ENCODE measurements at regions not wholly inside any gene's neighbourhood (a gene's known extent, or its start where the extent isn't known, plus 50 kb on each side); places are given as distances from the start of the nearest gene placed in this dataset.
"Not testable (repeated sequence)": the region's sequence is repeated elsewhere in the genome, so short reads cannot be mapped to it uniquely, and the experiment has no call there.

DNA sequence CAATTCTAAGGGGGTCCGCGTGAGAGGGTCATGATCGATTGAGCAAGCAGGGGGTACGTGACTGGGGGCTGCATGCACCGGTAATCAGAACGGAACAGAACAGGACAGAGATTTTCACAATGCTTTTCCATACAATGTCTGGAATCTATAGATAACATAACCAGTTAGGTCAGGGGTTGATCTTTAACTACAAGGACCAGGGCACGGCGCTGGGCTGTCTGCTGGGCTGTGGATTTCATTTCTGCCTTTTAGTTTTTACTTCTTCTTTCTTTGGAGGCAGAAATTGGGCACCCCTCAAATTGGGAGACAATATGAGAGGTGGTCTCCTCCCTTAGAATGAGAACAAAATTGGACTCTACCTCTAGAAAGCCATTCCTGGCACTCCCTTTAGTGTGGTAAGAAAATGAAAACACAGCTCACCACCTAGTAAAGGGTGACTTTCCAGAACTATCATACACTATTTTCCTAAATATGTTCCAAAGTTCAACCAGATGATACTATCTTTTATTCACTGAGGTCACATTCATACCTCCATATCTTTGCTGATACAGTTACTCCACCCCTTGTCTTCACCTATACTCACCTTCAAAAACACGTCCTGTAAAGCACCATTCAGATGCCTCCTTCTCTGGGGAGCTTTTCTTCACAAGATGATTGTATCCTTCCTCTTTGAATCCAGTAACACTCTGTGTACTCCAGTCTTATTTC lies 1058.3 kb upstream of the SLIT2 start:
- no peak for DNase-seq

GRCh38 chr4:19191979-19192650 lies 1059.6 kb upstream of the SLIT2 start:
- DNase-seq = no peak

DNA sequence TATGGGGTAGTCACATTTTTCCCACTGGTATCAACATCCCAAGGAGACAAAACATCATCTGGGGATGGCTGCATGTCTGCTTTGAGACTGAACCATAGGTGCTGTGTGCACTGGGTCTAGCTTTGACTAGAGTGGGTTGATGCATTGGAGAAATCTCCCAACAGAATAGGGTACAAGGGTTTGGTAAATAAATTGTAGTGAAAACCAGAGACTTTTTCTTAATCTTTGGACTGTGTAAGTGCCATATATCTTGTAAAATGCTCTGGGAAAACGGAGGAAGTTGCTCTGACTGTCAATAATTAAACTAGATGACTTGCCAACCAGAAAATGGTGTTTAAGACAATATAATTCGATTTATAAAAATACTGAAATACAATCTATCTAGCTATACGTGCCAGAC lies 1064.0 kb upstream of the SLIT2 start:
- no peak for DNase-seq

- DNase-seq = no peak
Measured at GRCh38 chr4:19187096-19187495, 1064.6 kb upstream of the SLIT2 start.

DNA sequence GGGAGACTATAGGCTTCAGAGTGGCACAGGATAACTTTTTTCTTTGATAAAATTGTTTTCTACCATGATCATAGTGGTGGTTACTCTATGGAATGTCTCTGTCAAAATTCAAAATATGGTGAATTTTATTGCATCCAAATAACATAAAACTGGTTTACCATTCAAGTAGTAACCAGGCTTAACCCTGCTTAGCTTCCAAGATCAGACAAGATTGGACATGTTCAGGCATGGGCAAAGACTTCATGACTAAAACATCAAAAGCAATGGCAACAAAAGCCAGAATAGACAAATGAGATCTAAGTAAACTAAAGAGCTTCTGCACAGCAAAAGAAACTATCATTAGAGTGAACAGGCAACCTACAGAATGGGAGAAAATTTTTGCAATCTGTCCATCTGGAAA lies 1070.1 kb upstream of the SLIT2 start:
- not testable (repeated sequence) for DNase-seq

DNA sequence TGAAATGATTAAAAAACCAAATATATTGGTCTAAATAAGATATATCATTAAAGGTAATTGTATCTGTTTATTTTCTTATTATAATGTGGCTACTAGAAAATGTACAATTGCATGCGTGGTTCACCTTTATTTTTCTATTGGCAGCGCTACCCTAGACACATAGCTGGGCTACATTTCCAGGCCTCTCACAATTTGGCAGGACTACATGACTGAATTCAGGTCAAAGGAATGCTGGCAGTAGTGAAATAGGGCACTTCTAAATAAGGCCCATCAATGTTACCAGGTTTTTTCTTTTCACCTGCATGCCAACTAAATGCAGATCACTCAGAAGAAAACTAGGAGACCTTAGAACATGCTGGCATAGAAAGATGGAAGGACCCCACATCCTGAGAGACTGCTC lies 1072.9 kb upstream of the SLIT2 start:
- DNase-seq = no peak

DNA sequence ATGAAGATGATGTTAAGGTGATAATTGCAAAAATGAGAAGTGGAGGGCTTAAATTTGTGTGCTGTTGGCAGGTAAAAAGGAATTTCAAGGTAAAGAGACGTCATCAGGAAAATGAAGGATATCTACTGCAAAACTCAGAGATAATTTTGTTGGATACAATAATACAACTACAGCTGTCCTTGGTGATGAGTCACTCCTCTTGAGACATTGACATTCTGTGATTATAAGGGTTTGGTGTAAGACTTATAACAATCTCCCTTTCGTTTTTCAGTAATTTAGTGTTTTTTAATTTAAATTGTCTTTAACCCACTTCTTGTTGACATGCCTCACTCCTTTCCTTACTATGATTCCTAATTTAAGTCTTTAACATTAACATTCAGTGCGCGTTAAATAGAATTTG lies 1074.1 kb upstream of the SLIT2 start:
- DNase-seq = no peak

DNA sequence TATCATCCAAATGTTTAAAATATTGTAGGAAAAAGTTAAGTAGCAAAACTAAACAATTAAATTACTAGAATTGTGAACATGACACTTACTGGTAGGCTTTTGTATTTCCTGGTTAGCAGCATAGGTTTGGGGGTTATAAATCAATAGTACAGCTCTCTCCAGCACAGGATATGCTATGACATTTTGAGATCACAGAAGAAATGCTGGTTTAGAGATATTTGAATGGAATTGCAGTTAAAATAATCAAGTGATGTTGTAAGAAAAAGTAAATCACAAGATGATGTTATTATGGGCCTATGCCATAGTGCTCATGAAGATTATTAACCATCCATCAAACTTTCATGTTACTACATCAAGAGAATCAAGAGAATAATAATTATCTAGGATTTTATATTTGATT lies 1079.9 kb upstream of the SLIT2 start:
- no peak for DNase-seq

DNA sequence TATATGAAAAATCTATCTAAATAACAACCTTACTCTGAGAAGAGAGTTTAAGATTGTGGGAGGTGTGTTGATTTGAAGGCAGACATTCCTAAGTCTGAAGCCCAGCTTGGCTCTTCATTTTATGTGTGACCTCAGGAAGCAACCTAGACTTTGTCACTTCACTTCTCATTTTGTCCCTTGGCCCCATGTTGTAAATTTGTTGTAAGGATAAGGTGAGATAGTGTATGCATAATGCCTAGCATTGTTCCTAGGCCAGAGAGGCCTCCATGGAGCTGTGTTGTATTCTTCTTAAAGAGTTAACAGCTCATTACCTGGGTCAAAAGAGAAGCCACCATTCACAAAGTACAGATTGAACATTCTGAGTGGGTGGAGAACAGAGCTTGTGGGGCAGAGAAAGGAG lies 1084.4 kb upstream of the SLIT2 start:
- no peak for DNase-seq

- DNase-seq = no peak
Measured at GRCh38 chr4:19164334-19164733, 1087.4 kb upstream of the SLIT2 start.

DNA sequence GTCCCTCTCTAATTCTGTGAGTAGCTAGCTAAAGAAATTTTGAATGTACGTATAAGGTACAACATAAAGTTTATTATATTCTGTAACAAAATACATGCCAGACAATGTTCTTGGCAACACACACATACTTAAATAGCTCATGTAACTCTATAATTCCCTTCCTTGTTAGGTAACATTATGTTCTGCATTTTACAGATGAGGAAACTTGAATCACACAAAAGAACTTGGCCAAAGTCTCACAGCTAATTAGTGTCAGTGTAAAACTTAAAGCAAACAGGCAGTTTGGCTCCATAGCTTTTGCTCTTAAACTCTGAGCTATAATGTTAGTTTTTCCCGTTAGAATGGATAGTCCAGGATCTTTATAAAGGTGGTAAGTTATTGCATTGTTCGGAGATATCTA lies 1091.8 kb upstream of the SLIT2 start:
- DNase-seq = no peak

- no peak for DNase-seq
Measured at GRCh38 chr4:19158107-19158809, 1093.4 kb upstream of the SLIT2 start.

DNA sequence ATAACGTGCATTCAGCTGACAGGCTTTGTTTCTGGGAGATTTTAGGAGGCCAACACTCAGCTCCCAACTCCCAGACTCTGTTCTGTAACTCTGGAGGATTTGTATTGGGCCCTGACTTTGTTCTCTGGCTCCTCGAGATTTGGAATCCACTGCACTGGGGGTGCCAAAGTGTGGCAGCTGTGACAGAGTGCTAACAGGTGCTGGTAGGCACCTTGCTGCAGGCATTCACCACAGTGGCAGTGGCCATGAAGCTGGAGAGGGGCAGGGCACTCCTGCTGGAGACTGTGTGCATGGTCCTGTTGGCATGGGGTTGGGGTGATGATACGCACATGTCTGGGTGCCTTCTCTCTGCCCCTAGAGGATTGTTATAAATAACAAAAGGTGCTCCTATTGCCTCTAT lies 1094.9 kb upstream of the SLIT2 start:
- no peak for DNase-seq

DNA sequence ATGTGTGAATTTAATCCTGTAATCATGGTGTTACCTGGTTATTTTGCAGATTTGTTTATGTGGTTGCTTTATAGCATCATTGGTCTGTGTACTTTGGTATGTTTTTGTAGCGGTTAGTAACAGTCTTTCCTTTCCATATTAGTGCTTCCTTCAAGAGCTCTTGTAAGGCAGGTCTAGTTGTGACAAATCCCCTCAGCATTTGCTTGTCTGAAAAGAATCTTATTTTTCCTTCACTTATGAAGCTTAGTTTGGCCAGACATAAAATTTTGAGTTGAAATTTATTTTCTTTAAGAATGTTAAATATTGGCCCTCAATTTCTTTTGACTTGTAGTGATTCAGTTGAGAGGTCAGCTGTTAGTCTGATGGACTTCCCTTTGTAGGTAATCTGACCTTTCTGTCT lies 1096.1 kb upstream of the SLIT2 start:
- no peak for DNase-seq

- not testable (repeated sequence) for DNase-seq
Measured at GRCh38 chr4:19154267-19154666, 1097.4 kb upstream of the SLIT2 start.

- DNase-seq = no peak
Measured at GRCh38 chr4:19152264-19152663, 1099.4 kb upstream of the SLIT2 start.

DNA sequence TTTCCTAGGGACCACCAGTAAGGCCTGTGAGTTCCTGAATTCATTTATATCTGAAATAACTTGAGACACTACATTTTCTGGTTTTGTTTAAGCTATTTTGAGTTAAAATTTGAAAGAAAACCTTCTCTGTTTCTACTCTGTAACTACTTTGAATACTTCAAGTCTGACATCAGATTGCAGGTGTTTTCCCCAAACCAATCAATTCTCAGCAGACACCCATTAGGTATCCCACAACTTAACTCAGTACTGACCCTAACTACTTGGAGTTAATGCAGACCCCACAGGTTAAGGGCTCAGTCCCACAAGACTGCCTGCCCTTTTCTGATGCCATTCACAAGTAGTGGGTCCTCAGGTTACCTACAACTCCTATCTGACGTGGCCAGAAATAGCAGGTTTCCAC lies 1100.0 kb upstream of the SLIT2 start:
- no peak for DNase-seq

DNA sequence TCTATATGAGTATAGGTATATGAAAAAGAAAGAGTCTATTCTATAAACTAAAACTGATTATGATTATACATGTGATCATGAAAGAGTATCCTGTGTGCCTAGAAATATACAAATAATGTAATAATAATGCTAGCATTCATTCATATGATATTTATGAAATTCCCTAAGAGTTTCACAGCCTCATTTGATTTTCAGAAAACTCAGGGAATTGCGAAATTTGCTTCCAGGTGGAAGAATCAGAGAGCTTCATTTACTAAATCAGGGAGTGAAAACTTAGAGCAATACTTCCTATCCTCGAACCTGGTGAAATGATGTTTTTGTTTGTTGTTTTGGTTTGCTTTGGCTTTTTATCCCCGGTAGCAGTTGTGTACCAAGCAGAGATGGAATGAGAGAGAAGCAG lies 1105.7 kb upstream of the SLIT2 start:
- DNase-seq = no peak

GRCh38 chr4:19135895-19136633 lies 1114.5 kb upstream of the LCORL start:
- no peak for DNase-seq

DNA sequence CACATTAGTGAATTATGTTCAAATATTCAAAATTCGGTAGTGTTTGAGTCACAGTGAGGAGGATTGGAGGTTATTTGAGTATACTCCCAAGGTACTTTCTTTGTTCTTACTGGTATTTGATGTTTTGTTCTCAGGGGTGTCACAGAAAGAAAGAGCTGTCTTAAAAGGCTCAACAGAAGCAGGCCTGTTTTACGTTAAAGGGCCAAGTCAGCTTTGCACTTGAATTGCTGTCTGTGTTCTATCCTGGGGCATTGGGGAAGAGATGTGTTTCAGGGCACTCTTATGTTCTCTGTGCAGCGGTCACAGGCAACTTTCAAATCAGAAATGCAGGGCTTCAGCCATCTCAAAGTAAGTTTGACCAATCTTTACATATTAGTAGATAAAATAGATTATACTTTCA lies 1113.1 kb upstream of the LCORL start:
- no peak for DNase-seq

DNA sequence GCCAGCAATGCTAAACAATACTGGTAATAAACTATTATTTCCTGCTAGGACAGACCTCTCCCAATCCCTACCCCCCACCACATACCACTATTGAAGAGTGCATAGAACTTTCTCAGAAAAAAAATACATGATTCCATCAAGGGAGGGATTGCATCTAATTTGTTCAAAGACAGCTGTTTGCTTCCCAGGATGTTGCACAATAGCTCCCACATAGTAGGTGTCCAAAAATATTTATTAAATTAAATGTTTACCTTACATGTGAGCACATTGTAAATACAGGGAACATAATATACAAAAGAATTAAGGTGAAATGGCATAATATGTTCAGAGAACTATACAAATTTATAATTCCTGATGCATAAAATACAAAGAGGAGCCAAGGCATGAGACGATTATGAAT lies 1111.8 kb upstream of the LCORL start:
- DNase-seq = no peak

GRCh38 chr4:19130866-19131265 lies 1109.3 kb upstream of the LCORL start:
- DNase-seq = no peak

- no peak for DNase-seq
Measured at GRCh38 chr4:19128176-19128575, 1106.6 kb upstream of the LCORL start.

DNA sequence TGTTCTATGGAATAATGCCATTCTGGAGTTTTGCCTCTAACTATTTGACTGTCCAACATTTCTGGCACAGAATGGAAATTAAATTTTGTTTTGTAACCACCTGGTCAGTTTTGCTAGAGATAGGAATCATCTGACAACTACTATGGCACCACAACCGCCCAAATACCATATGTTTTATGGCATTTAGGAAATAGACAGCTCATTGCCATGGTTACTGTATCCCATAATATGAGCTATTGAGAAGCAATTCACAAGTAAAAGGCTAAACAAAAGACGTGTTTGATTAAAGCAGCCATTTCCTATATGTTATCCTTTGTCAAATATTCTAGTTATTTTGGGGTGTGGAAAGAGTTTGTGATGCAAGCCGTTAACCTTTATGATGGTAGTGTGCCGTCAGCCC lies 1105.3 kb upstream of the LCORL start:
- DNase-seq = no peak

Measured in stimulated activated CD4-positive, alpha-beta T cell treated with anti-CD3 and anti-CD28 coated beads, Interleukin-4, amount 100 ng/mL, for 4 hours (primary cell).